Stomach (tissue), 8 donors: ENCODE measurements at regions not wholly inside any gene's neighbourhood (a gene's known extent, or its start where the extent isn't known, plus 50 kb on each side); places are given as distances from the start of the nearest gene placed in this dataset.

Source experiments
- DNase-seq, 2 donors: peaks; one replicate each; pipeline versions ENCODE4 v3.0.0 to v3.0.0-alpha.2; 2013 to 2019
- H3K27ac ChIP-seq, 5 donors: fragments of 200-600 bp in 4 of 5; sonication (generic) in 4 of 5; one replicate each; pipeline ENCODE4 v1.5.1; 2013 to 2019; ENCODE audit warnings: mild to moderate bottlenecking in 1 of 5, moderate library complexity in 1 of 5
- H3K27me3 ChIP-seq, 3 donors: fragments of 200-600 bp; sonication (generic); one replicate each; pipeline ENCODE4 v1.5.1; 2017 to 2019; ENCODE audit warnings: mixed run types in 1 of 3
- H3K36me3 ChIP-seq, 4 donors: fragments of 200-600 bp; sonication (generic); 1 replicate in 3 of 4; 2 replicates in 1 of 4; pipeline ENCODE4 v1.5.1; 2016 to 2019
- H3K4me1 ChIP-seq, 4 donors: fragments of 200-600 bp; sonication (generic); one replicate each; pipeline ENCODE4 v1.5.1; 2016 to 2019
- H3K4me3 ChIP-seq, 4 donors: fragments of 200-600 bp; sonication (generic) in 3 of 4; one replicate each; pipeline ENCODE4 v1.5.1; 2016 to 2019; ENCODE audit warnings: mild to moderate bottlenecking in 1 of 4
- H3K9me3 ChIP-seq, 4 donors: fragments of 200-600 bp; sonication (generic); one replicate each; pipeline ENCODE4 v1.5.1; 2016 to 2019
- CTCF ChIP-seq, 7 experiments: fragments of 450-650 bp in 4 of 7; fragments of 200-600 bp in 3 of 7; sonication (generic) in 3 of 7; IDR thresholded peaks; one replicate each; pipeline ENCODE4 v1.5.1; 2016 to 2019; ENCODE audit warnings: antibody characterized with exemption in 7 of 7, control low read depth in 2 of 7, mild to moderate bottlenecking in 1 of 7
- EP300 ChIP-seq: sonication (generic); formaldehyde crosslinking; IDR thresholded peaks from one replicate; pipeline ENCODE4 v1.6.1; 2017; ENCODE audit warnings: antibody characterized with exemption
- POLR2A ChIP-seq, 4 donors: fragments of 450-650 bp; IDR thresholded peaks; one replicate each; pipeline ENCODE4 v1.6.1; 2016; ENCODE audit warnings: antibody characterized with exemption in 4 of 4, control low read depth in 2 of 4, mild to moderate bottlenecking in 1 of 4, moderate library complexity in 1 of 4
- POLR2AphosphoS5 ChIP-seq, 3 donors: sonication (generic); formaldehyde crosslinking; IDR thresholded peaks; one replicate each; pipeline ENCODE4 v1.6.1; 2016; ENCODE audit warnings: antibody characterized with exemption in 3 of 3
- WGBS, 5 donors: extraction: QIAGEN DNeasy Blood & Tissue Kit in 3 of 5; methylation state at CpG; one replicate each; pipeline versions ENCODE4 v1.1.5 to v1.1.7; 2013 to 2018; 5-methylcytosine and 5-hydroxymethylcytosine counted together
- intact Hi-C: fragments of 100-400 bp; cut with DNase I; formaldehyde crosslinking; loops from one replicate; pipeline ENCODE4 v1.15.1; 2023; ENCODE audit warnings: low total_unique reads
- donor health status: healthy with polysubstance abuse.
- donor health status: Bipolar disorder and iron deficiency.
- donor health status: healthy.

- no peak overlapping the region for H3K4me3 ChIP-seq
- no peaks in the 10 kb centered on the region for H3K4me1 ChIP-seq
- H3K9me3 ChIP-seq = no peaks in the 10 kb centered on the region
- no peak for TF ChIP-seq CTCF (IDR thresholded peaks at IDR 0.05)
- TF ChIP-seq EP300 = no peak
- TF ChIP-seq POLR2A (IDR thresholded peaks at IDR 0.05) = no peak
- H3K27ac ChIP-seq = no peak overlapping the region
- DNase-seq = no peak
- WGBS, 5 donors = 62 to 76% (median 72%) methylated on average over 7 to 8 of the region's 8 CpGs
- intact Hi-C loops = no loop called here
- peaks cover 0 to 6% (median 0%) of the 10 kb centered on the region in 3 donors for H3K27me3 ChIP-seq
- H3K36me3 ChIP-seq = no peaks in the 10 kb centered on the region
Observed at GRCh38 chr15:93166675-93167074, 77.7 kb upstream of the RGMA start.

- intact Hi-C loops = no loop called here
- H3K27ac ChIP-seq = no peak overlapping the region
- no peaks in the 10 kb centered on the region for H3K4me1 ChIP-seq
- no peaks in the 10 kb centered on the region for H3K9me3 ChIP-seq
- no peak for DNase-seq
- TF ChIP-seq POLR2A (IDR thresholded peaks at IDR 0.05) = no peak
- no peak for TF ChIP-seq CTCF (IDR thresholded peaks at IDR 0.05)
- TF ChIP-seq POLR2AphosphoS5 (IDR thresholded peaks at IDR 0.05) = no peak
- TF ChIP-seq EP300 = no peak
- whole genome bisulfite sequencing, 5 donors = 56 to 65% (median 62%) methylated on average over 10 of the region's 10 CpGs
- no peak overlapping the region for H3K4me3 ChIP-seq
- H3K36me3 ChIP-seq = no peaks in the 10 kb centered on the region
- H3K27me3 ChIP-seq = peaks cover 0 to 6% (median 0%) of the 10 kb centered on the region in 3 donors
Observed at GRCh38 chr15:93165734-93166470, 76.9 kb upstream of the RGMA start.

- DNase-seq = no peak
- no peak overlapping the region for H3K4me3 ChIP-seq
- WGBS, 5 donors = 58 to 76% (median 61%) methylated on average over 5 of the region's 5 CpGs
- TF ChIP-seq POLR2AphosphoS5 (IDR thresholded peaks at IDR 0.05) = no peak
- TF ChIP-seq CTCF (IDR thresholded peaks at IDR 0.05) = no peak
- TF ChIP-seq EP300 = no peak
- no peak for TF ChIP-seq POLR2A (IDR thresholded peaks at IDR 0.05)
- H3K9me3 ChIP-seq = no peaks in the 10 kb centered on the region
- no peaks in the 10 kb centered on the region for H3K4me1 ChIP-seq
- H3K27me3 ChIP-seq = peaks cover 0 to 6% (median 0%) of the 10 kb centered on the region in 3 donors
- intact Hi-C loops = no loop called here
- no peaks in the 10 kb centered on the region for H3K36me3 ChIP-seq
- no peak overlapping the region for H3K27ac ChIP-seq
Observed at GRCh38 chr15:93164409-93164808, 75.4 kb upstream of the RGMA start.

- H3K36me3 ChIP-seq = no peaks in the 10 kb centered on the region
- H3K27ac ChIP-seq = no peak overlapping the region
- H3K9me3 ChIP-seq = no peaks in the 10 kb centered on the region
- intact Hi-C loops = no loop called here
- peaks cover 0 to 6% (median 0%) of the 10 kb centered on the region in 3 donors for H3K27me3 ChIP-seq
- no peak overlapping the region for H3K4me3 ChIP-seq
- 70 to 92% (median 86%) methylated on average over 5 of the region's 5 CpGs for WGBS, 5 donors
- DNase-seq = no peak
- TF ChIP-seq POLR2A (IDR thresholded peaks at IDR 0.05) = no peak
- TF ChIP-seq EP300 = no peak
- no peak for TF ChIP-seq POLR2AphosphoS5 (IDR thresholded peaks at IDR 0.05)
- H3K4me1 ChIP-seq = no peaks in the 10 kb centered on the region
Observed at GRCh38 chr15:93162560-93162959, 73.5 kb upstream of the RGMA start.

GRCh38 chr15:93159930-93160329 lies 70.9 kb upstream of the RGMA start:
- H3K4me3 ChIP-seq = no peak overlapping the region
- intact Hi-C loops = no loop called here
- no peaks in the 10 kb centered on the region for H3K36me3 ChIP-seq
- H3K9me3 ChIP-seq = peaks cover 0 to 9% (median 5%) of the 10 kb centered on the region in 4 donors
- no peaks in the 10 kb centered on the region for H3K4me1 ChIP-seq
- H3K27ac ChIP-seq = no peak overlapping the region
- no peaks in the 10 kb centered on the region for H3K27me3 ChIP-seq
- TF ChIP-seq POLR2A (IDR thresholded peaks at IDR 0.05) (no peak), EP300 (no peak), POLR2AphosphoS5 (IDR thresholded peaks at IDR 0.05) (no peak), CTCF (IDR thresholded peaks at IDR 0.05) (no peak)
- no peak for DNase-seq
- WGBS, 5 donors = 58 to 87% (median 66%) methylated on average over 4 to 5 of the region's 5 CpGs
